ENCODE measurements at regions not wholly inside any gene's neighbourhood (a gene's known extent, or its start where the extent isn't known, plus 50 kb on each side); places are given as distances from the start of the nearest gene placed in this dataset.

- no peak for TF ChIP-seq POLR2AphosphoS5 (IDR thresholded peaks at IDR 0.05)
- no peak for TF ChIP-seq CTCF (IDR thresholded peaks at IDR 0.05)
These were observed 204.7 kb upstream of the ZRANB2 start for GRCh38 chr1:71285529-71285928.
